Tibial nerve (tissue), 4 donors: ENCODE measurements at regions not wholly inside any gene's neighbourhood (a gene's known extent, or its start where the extent isn't known, plus 50 kb on each side); places are given as distances from the start of the nearest gene placed in this dataset.

Experiments used
- EP300 ChIP-seq, 2 donors: sonication (generic); formaldehyde crosslinking; IDR thresholded peaks; one replicate each; pipeline ENCODE4 v1.6.1; 2017; ENCODE audit warnings: antibody characterized with exemption in 2 of 2, mild to moderate bottlenecking in 1 of 2
- POLR2A ChIP-seq, 2 donors: fragments of 450-650 bp; IDR thresholded peaks; one replicate each; pipeline ENCODE4 v1.6.1; 2017; ENCODE audit warnings: antibody characterized with exemption in 2 of 2, mild to moderate bottlenecking in 2 of 2, moderate library complexity in 2 of 2
- TF ChIP-seq, protein P1 (sequence below), 5 experiments: fragments of 200-600 bp in 3 of 5; fragments of 450-650 bp in 2 of 5; sonication (generic) in 3 of 5; IDR thresholded peaks; one replicate each; pipeline ENCODE4 v1.5.1; 2016 to 2019; ENCODE audit warnings: antibody characterized with exemption in 5 of 5, mild to moderate bottlenecking in 3 of 5, moderate library complexity in 2 of 5

DNA sequence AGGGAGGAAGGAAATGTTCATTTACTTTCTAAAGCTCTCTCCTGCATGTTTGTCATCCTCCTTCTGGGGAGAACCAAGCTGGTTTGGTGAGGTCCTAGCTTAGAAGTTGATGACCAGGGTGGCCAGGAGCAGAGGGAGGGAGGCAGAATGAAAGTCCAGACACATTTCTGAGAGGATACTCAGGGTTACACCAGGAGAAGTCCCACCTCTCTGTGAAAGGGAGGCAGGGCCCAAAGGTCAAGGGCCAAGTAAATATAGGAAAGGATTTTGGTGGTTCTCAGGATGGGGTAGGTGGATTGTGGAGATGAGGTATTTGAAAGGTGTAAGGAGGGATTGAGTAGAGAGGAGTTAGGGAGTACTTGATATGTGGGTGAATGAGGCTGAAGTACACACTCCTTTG is 58.0 kb upstream of the FBXO11 start:
- TF ChIP-seq POLR2A (IDR thresholded peaks at IDR 0.05) (no peak), EP300 (IDR thresholded peaks at IDR 0.05) (no peak)
- TF ChIP-seq, protein P1, sequence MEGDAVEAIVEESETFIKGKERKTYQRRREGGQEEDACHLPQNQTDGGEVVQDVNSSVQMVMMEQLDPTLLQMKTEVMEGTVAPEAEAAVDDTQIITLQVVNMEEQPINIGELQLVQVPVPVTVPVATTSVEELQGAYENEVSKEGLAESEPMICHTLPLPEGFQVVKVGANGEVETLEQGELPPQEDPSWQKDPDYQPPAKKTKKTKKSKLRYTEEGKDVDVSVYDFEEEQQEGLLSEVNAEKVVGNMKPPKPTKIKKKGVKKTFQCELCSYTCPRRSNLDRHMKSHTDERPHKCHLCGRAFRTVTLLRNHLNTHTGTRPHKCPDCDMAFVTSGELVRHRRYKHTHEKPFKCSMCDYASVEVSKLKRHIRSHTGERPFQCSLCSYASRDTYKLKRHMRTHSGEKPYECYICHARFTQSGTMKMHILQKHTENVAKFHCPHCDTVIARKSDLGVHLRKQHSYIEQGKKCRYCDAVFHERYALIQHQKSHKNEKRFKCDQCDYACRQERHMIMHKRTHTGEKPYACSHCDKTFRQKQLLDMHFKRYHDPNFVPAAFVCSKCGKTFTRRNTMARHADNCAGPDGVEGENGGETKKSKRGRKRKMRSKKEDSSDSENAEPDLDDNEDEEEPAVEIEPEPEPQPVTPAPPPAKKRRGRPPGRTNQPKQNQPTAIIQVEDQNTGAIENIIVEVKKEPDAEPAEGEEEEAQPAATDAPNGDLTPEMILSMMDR (IDR thresholded peaks at IDR 0.05) = no peak
